Sigmoid colon (tissue), 4 donors: ENCODE measurements at regions not wholly inside any gene's neighbourhood (a gene's known extent, or its start where the extent isn't known, plus 50 kb on each side); places are given as distances from the start of the nearest gene placed in this dataset.

Source experiments
- EP300 ChIP-seq, 4 donors: sonication (generic); formaldehyde crosslinking; IDR thresholded peaks; one replicate each; pipeline ENCODE4 v1.6.1; 2017; ENCODE audit warnings: antibody characterized with exemption in 4 of 4
- POLR2A ChIP-seq, 2 donors: fragments of 450-650 bp; IDR thresholded peaks; one replicate each; pipeline ENCODE4 v1.6.1; 2016; ENCODE audit warnings: antibody characterized with exemption in 2 of 2, mild to moderate bottlenecking in 2 of 2, moderate library complexity in 2 of 2
- POLR2AphosphoS5 ChIP-seq, 4 donors: sonication (generic); formaldehyde crosslinking; IDR thresholded peaks; one replicate each; pipeline ENCODE4 v1.6.1; 2017; ENCODE audit warnings: antibody characterized with exemption in 4 of 4
- TF ChIP-seq, protein P1 (sequence below), 4 experiments: fragments of 450-650 bp in 3 of 4; fragments of 200-600 bp in 1 of 4; IDR thresholded peaks; one replicate each; pipeline ENCODE4 v1.5.1; 2016 to 2019; ENCODE audit warnings: antibody characterized with exemption in 4 of 4, mild to moderate bottlenecking in 3 of 4, moderate library complexity in 2 of 4

DNA sequence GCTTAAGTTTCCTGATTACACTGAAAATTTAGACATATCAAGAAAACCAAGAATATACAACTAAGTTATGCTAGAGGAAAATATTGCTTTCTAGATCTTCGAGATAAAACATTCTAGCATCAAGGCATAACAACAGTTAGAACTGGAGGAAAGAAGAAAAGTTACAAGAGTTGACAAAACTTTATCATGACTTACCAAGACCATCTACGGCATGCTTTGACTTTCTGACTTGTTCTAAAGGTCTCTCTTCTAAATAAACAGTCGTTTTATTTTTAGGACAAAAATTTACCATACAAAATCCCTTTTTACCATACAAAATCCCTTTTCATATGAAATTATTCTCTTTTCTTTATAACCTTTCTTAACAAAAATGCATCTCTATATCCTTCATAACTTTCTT is 1110.1 kb upstream of the CDH10 start:
- TF ChIP-seq, protein P1, sequence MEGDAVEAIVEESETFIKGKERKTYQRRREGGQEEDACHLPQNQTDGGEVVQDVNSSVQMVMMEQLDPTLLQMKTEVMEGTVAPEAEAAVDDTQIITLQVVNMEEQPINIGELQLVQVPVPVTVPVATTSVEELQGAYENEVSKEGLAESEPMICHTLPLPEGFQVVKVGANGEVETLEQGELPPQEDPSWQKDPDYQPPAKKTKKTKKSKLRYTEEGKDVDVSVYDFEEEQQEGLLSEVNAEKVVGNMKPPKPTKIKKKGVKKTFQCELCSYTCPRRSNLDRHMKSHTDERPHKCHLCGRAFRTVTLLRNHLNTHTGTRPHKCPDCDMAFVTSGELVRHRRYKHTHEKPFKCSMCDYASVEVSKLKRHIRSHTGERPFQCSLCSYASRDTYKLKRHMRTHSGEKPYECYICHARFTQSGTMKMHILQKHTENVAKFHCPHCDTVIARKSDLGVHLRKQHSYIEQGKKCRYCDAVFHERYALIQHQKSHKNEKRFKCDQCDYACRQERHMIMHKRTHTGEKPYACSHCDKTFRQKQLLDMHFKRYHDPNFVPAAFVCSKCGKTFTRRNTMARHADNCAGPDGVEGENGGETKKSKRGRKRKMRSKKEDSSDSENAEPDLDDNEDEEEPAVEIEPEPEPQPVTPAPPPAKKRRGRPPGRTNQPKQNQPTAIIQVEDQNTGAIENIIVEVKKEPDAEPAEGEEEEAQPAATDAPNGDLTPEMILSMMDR (IDR thresholded peaks at IDR 0.05), result no peak
- TF ChIP-seq POLR2AphosphoS5 (IDR thresholded peaks at IDR 0.05), result no peak
- TF ChIP-seq POLR2A (IDR thresholded peaks at IDR 0.05), result no peak
- no peak for TF ChIP-seq EP300 (IDR thresholded peaks at IDR 0.05)
